ENCODE measurements at regions not wholly inside any gene's neighbourhood (a gene's known extent, or its start where the extent isn't known, plus 50 kb on each side); places are given as distances from the start of the nearest gene placed in this dataset.

GRCh38 chr3:72659188-72659587 is 189.1 kb downstream of the SHQ1 start:
- intact Hi-C loops (cut with micrococcal nuclease) = no loop called here

More at GRCh38 chr3:72659188-72659587, 189.1 kb downstream of the SHQ1 start:
- TF ChIP-seq GATA2 (IDR thresholded peaks at IDR 0.05; ENCODE audit: insufficient read depth, insufficient read length, low read depth, low read length) (no peak), MYC (IDR thresholded peaks at IDR 0.05; ENCODE audit: low read depth, low read length) (no peak), MAX (IDR thresholded peaks at IDR 0.05; ENCODE audit: insufficient read depth, insufficient read length) (no peak), POLR2AphosphoS5 (IDR thresholded peaks at IDR 0.05; ENCODE audit: insufficient read depth, low read depth, low read length) (no peak), FOS (IDR thresholded peaks at IDR 0.05; ENCODE audit: borderline replicate concordance, insufficient read depth, low read length) (no peak), POLR2A (IDR thresholded peaks at IDR 0.05; ENCODE audit: low read depth, low read length) (no peak), EZH2 (IDR thresholded peaks at IDR 0.05; ENCODE audit: borderline replicate concordance, low read depth, low read length, severe bottlenecking) (no peak), JUN (IDR thresholded peaks at IDR 0.05; ENCODE audit: borderline replicate concordance, insufficient read depth, insufficient read length, low read depth) (no peak), CTCF (IDR thresholded peaks at IDR 0.05; ENCODE audit: extremely low read depth in 1 of 2, insufficient read depth in 1 of 2, low read depth in 1 of 2, low read length in 2 of 2) (no peak)
- H3K36me3 ChIP-seq (ENCODE audit: control insufficient read depth in 2 of 2, extremely low read depth in 1 of 2, insufficient read depth in 2 of 2, low read length in 2 of 2) = no peaks in the 10 kb centered on the region
- H3K79me2 ChIP-seq (ENCODE audit: control insufficient read depth, insufficient read depth, low read length) = no peaks in the 10 kb centered on the region
- BruUV-seq (replicated peaks) = no TSS peak
- H3K27ac ChIP-seq (ENCODE audit: insufficient read depth, low read depth, low read length) = no peak overlapping the region
- DNase-seq (ENCODE audit: low read depth, low spot score) (no peak), FAIRE-seq (no peak)
- H4K20me1 ChIP-seq (replicated peaks; ENCODE audit: control insufficient read depth, extremely low read depth, insufficient read depth, low read length) = no peaks in the 10 kb centered on the region
- no peak overlapping the region for H2AFZ ChIP-seq (ENCODE audit: low read depth, low read length)
- H3K9ac ChIP-seq (replicated peaks; ENCODE audit: extremely low read depth, insufficient read depth, low read length) = no peak overlapping the region
- ChIA-PET POLR2A (no interaction called here), CTCF (interaction anchor here (1.7 kb wide), 1 partner anchor 163 kb away, joined by 5 read pairs; no protein-coding TSS in a partner anchor)
- no peaks in the 10 kb centered on the region for H3K4me1 ChIP-seq (ENCODE audit: control insufficient read depth, extremely low read depth, insufficient read depth, low read length)
- H3K9me1 ChIP-seq (replicated peaks; ENCODE audit: control insufficient read depth, extremely low read depth, insufficient read depth, low read length) = no peaks in the 10 kb centered on the region
- peaks cover 6 to 10% of the 10 kb centered on the region in 2 experiments for H3K27me3 ChIP-seq (ENCODE audit: control insufficient read depth in 2 of 2, insufficient read depth in 2 of 2, low read length in 2 of 2)
- no peak overlapping the region for H3K4me3 ChIP-seq (replicated peaks in 1 of 3; ENCODE audit: insufficient read depth in 1 of 3, low read depth in 1 of 3, low read length in 3 of 3)
- dilution Hi-C loops (cut with MboI; ENCODE audit: extremely low pct_ligation_motif_present, low sequenced_read_pairs) = no loop called here
- H3K9me3 ChIP-seq (replicated peaks; ENCODE audit: control insufficient read depth, insufficient read depth, low read length) = no peaks in the 10 kb centered on the region
- H3K4me2 ChIP-seq (ENCODE audit: insufficient read depth, low read length) = no peak overlapping the region

All from endothelial cell of umbilical vein (primary cell).